ENCODE measurements at regions not wholly inside any gene's neighbourhood (a gene's known extent, or its start where the extent isn't known, plus 50 kb on each side); places are given as distances from the start of the nearest gene placed in this dataset.

GRCh38 chr12:29054858-29055663 lies 94.0 kb upstream of the FAR2 start:
- DNase-seq: no peak

GRCh38 chr12:29066011-29066588 lies 83.0 kb upstream of the FAR2 start:
- peak in 1 of 2 donors; percentile 27 for DNase-seq

- peak in 1 of 2 donors; percentile 7 for DNase-seq
Observed at GRCh38 chr12:29067430-29067829, 81.6 kb upstream of the FAR2 start.

- no peak for DNase-seq
Observed at GRCh38 chr12:29070309-29070708, 78.8 kb upstream of the FAR2 start.

GRCh38 chr12:29071099-29071498 lies 78.0 kb upstream of the FAR2 start:
- DNase-seq: no peak

- no peak for DNase-seq
Observed at GRCh38 chr12:29072631-29073030, 76.4 kb upstream of the FAR2 start.

- DNase-seq: peak; percentile 2 to 53
Observed at GRCh38 chr12:29073631-29074239, 75.3 kb upstream of the FAR2 start.

- no peak for DNase-seq
Observed at GRCh38 chr12:29081101-29081500, 68.0 kb upstream of the FAR2 start.

GRCh38 chr12:29082522-29082921 lies 66.6 kb upstream of the FAR2 start:
- no peak for DNase-seq

GRCh38 chr12:29086325-29087271 lies 62.5 kb upstream of the FAR2 start:
- DNase-seq: no peak

- peak in 1 of 2 donors; percentile 24 for DNase-seq
Observed at GRCh38 chr12:29088611-29089219, 60.4 kb upstream of the FAR2 start.

All from CD4-positive, alpha-beta T cell treated with Interleukin-1 beta for 1 hour (primary cell).